Endodermal cell (in vitro differentiated cells): ENCODE measurements at regions not wholly inside any gene's neighbourhood (a gene's known extent, or its start where the extent isn't known, plus 50 kb on each side); places are given as distances from the start of the nearest gene placed in this dataset.
A peak's percentile ranks its signal among the peaks of the same experiment; 100 is the strongest.

Source experiments
- DNase-seq: peaks from one replicate; pipeline ENCODE4 v3.0.0-alpha.2; 2017
- H3K27ac ChIP-seq: 2 replicates; pipeline ENCODE4 v1.5.1; 2013; ENCODE audit warnings: mild to moderate bottlenecking, low read depth, low read length, moderate library complexity
- H3K27me3 ChIP-seq: 2 replicates; pipeline ENCODE4 v1.6.1; 2013; ENCODE audit warnings: mild to moderate bottlenecking, low read length, moderate library complexity; ENCODE audit not compliant: insufficient read depth, control insufficient read depth, poor library complexity, severe bottlenecking
- H3K36me3 ChIP-seq: 2 replicates; pipeline ENCODE4 v1.7.0; 2013; ENCODE audit warnings: mild to moderate bottlenecking, low read length, moderate library complexity; ENCODE audit not compliant: control insufficient read depth, insufficient read depth
- H3K4me1 ChIP-seq: one replicate; pipeline ENCODE4 v1.7.0; 2013; ENCODE audit warnings: low read length; ENCODE audit not compliant: control insufficient read depth, insufficient read depth
- H3K4me3 ChIP-seq: 2 replicates; pipeline ENCODE4 v1.5.1; 2013; ENCODE audit warnings: mild to moderate bottlenecking, low read length, moderate library complexity
- H3K9ac ChIP-seq: 2 replicates; pipeline ENCODE4 v1.6.1; 2013; ENCODE audit warnings: mild to moderate bottlenecking, low read length, moderate library complexity; ENCODE audit not compliant: poor library complexity, severe bottlenecking; ENCODE audit errors: extremely low read depth
- H3K9me3 ChIP-seq: 2 replicates; pipeline ENCODE4 v1.6.1; 2013; ENCODE audit warnings: mild to moderate bottlenecking, low read length, moderate library complexity; ENCODE audit not compliant: control insufficient read depth
- H3K27ac Mint-ChIP-seq: 2 replicates; pipeline ENCODE4 v1.8.0; 2020; ENCODE audit warnings: mixed read lengths
- H3K27me3 Mint-ChIP-seq: 2 replicates; pipeline ENCODE4 v1.8.0; 2021; ENCODE audit warnings: mild to moderate bottlenecking, mixed read lengths; ENCODE audit not compliant: insufficient read depth
- H3K36me3 Mint-ChIP-seq: 2 replicates; pipeline ENCODE4 v1.8.0; 2020; ENCODE audit warnings: low read depth, mixed read lengths
- H3K4me1 Mint-ChIP-seq: 2 replicates; pipeline ENCODE4 v1.8.0; 2020; ENCODE audit warnings: mixed read lengths
- H3K4me3 Mint-ChIP-seq: 2 replicates; pipeline ENCODE4 v1.8.0; 2020; ENCODE audit warnings: mild to moderate bottlenecking, moderate library complexity, mixed read lengths
- H3K9me3 Mint-ChIP-seq: 2 replicates; pipeline ENCODE4 v1.8.0; 2020; ENCODE audit warnings: mild to moderate bottlenecking, mixed read lengths
- CTCF ChIP-seq: fragments of 200-600 bp; sonication (generic); conservative IDR thresholded peaks from 2 replicates; pipeline ENCODE4 v1.5.0; 2021; ENCODE audit warnings: antibody characterized with exemption, mild to moderate bottlenecking
- WGBS, 2 experiments: methylation state at CpG; one replicate each; pipeline versions ENCODE4 v1.1.5 to v1.1.7; 2013; ENCODE audit warnings: missing lambda C conversion rate in 2 of 2, mixed read lengths in 1 of 2; ENCODE audit not compliant: insufficient coverage in 1 of 2, insufficient read length in 1 of 2; 5-methylcytosine and 5-hydroxymethylcytosine counted together

- Histone ChIP-seq H3K27ac (no peak overlapping the region), H3K27me3 (no peaks in the 10 kb centered on the region), H3K36me3 (no peaks in the 10 kb centered on the region), H3K9me3 (peaks cover 7% of the 10 kb centered on the region), H3K4me1 (no peaks in the 10 kb centered on the region), H3K4me3 (no peak overlapping the region), H3K9ac (no peak overlapping the region)
- H3K4me3 Mint-ChIP-seq, result no peak overlapping the region
- H3K9me3 Mint-ChIP-seq, result peaks cover 10% of the 10 kb centered on the region
- no peak for DNase-seq
- no peak for TF ChIP-seq CTCF
- 90 to 93% methylated on average over 2 to 5 of the region's 5 CpGs for WGBS, 2 experiments
- H3K36me3 Mint-ChIP-seq, result peaks cover 3% of the 10 kb centered on the region
- H3K27ac Mint-ChIP-seq, result no peak overlapping the region
- peaks cover 14% of the 10 kb centered on the region for H3K4me1 Mint-ChIP-seq
- no peaks in the 10 kb centered on the region for H3K27me3 Mint-ChIP-seq
Measured at GRCh38 chr4:137455647-137456321, 76.5 kb downstream of the PCDH18 start.

GRCh38 chr4:137454767-137455166 is 77.5 kb downstream of the PCDH18 start:
- Mint-ChIP-seq H3K36me3 (peaks cover 3% of the 10 kb centered on the region), H3K4me3 (no peak overlapping the region), H3K27ac (peak overlapping the region; percentile 44), H3K9me3 (peaks cover 8% of the 10 kb centered on the region), H3K27me3 (no peaks in the 10 kb centered on the region), H3K4me1 (peaks cover 14% of the 10 kb centered on the region)
- peak; percentile 20 for TF ChIP-seq CTCF
- Histone ChIP-seq H3K4me3 (no peak overlapping the region), H3K27ac (no peak overlapping the region), H3K36me3 (no peaks in the 10 kb centered on the region), H3K27me3 (no peaks in the 10 kb centered on the region), H3K9ac (no peak overlapping the region), H3K9me3 (no peaks in the 10 kb centered on the region), H3K4me1 (no peaks in the 10 kb centered on the region)
- DNase-seq, result peak; percentile 60

- TF ChIP-seq CTCF, result no peak
- no peaks in the 10 kb centered on the region for H3K9me3 ChIP-seq
- no peak overlapping the region for H3K4me3 Mint-ChIP-seq
- H3K4me3 ChIP-seq, result no peak overlapping the region
- no peaks in the 10 kb centered on the region for H3K4me1 ChIP-seq
- H3K27me3 ChIP-seq, result no peaks in the 10 kb centered on the region
- no peak overlapping the region for H3K9ac ChIP-seq
- 97 to 100% methylated on average over 1 of the region's 1 CpG for WGBS, 2 experiments
- no peak for DNase-seq
- no peak overlapping the region for H3K27ac Mint-ChIP-seq
- no peaks in the 10 kb centered on the region for H3K36me3 ChIP-seq
- H3K36me3 Mint-ChIP-seq, result peaks cover 3% of the 10 kb centered on the region
- peaks cover 8% of the 10 kb centered on the region for H3K9me3 Mint-ChIP-seq
- peaks cover 14% of the 10 kb centered on the region for H3K4me1 Mint-ChIP-seq
- H3K27ac ChIP-seq, result no peak overlapping the region
- H3K27me3 Mint-ChIP-seq, result no peaks in the 10 kb centered on the region
Measured at GRCh38 chr4:137452799-137453198, 79.5 kb downstream of the PCDH18 start.
